GM12878 (cell line): ENCODE measurements at regions not wholly inside any gene's neighbourhood (a gene's known extent, or its start where the extent isn't known, plus 50 kb on each side); places are given as distances from the start of the nearest gene placed in this dataset.

Source experiments
- ATAC-seq: fragments of 200-7000 bp; cut with Tn5 transposase; 3 replicates; pipeline ENCODE4 v1.9.1; 2020; ENCODE audit warnings: mild to moderate bottlenecking, moderate library complexity
- BruUV-seq: library from RNA; stranded (reverse); fragments of 400-500 nt; replicated peaks from 2 replicates; lab custom pipeline; 2021; lab: Mats Ljungman, UMichigan
- CTCF ChIA-PET: fragments of 300-600 bp; sonication (Branson Sonifier 250); formaldehyde crosslinking; extraction: SDS; loops from one replicate; lab custom pipeline; 2021; ENCODE audit warnings: inconsistent platforms; lab: Yijun Ruan, JAX
- POLR2A ChIA-PET: fragments of 350-600 bp; formaldehyde crosslinking; extraction: SDS; loops from one replicate; lab custom pipeline; 2021; ENCODE audit warnings: inconsistent platforms; lab: Charles Lee
- RAD21 ChIA-PET: fragments of 300-600 bp; sonication (Branson Sonifier 250); formaldehyde crosslinking; loops from one replicate; lab custom pipeline; 2023; ENCODE audit warnings: antibody characterized with exemption; ENCODE audit not compliant: unreplicated experiment; lab: Charles Lee
- SMC1A ChIA-PET: fragments of 300-600 bp; sonication (Branson Sonifier 250); formaldehyde crosslinking; loops from one replicate; lab custom pipeline; 2023; ENCODE audit not compliant: unreplicated experiment, uncharacterized antibody; lab: Charles Lee
- DNase-seq: peaks from one replicate; pipeline ENCODE4 v3.0.0-alpha.2; 2011; ENCODE audit warnings: low read depth, low spot score
- FAIRE-seq: peaks from 3 replicates; lab custom pipeline; 2011; peaks lifted over from hg19 to GRCh38; lab: Jason Lieb, UNC
- H2AFZ ChIP-seq: 2 replicates; pipeline ENCODE4 v1.6.0; 2011; ENCODE audit warnings: low read depth, low read length, control low read depth; ENCODE audit not compliant: control insufficient read depth
- H3K27ac ChIP-seq: 2 replicates; pipeline ENCODE4 v1.5.1; 2011; ENCODE audit warnings: control low read depth; ENCODE audit not compliant: control insufficient read depth, insufficient read depth
- H3K27me3 ChIP-seq, 2 experiments: replicated peaks in 1 of 2; 2 replicates each; pipeline versions ENCODE4 v1.6.0 to v1.6.1; 2011; ENCODE audit warnings: low read length in 1 of 2; ENCODE audit not compliant: control insufficient read depth in 2 of 2, insufficient read depth in 2 of 2
- H3K36me3 ChIP-seq, 2 experiments: 2 replicates each; pipeline ENCODE4 v1.5.1; 2011; ENCODE audit warnings: low read length in 1 of 2; ENCODE audit not compliant: control insufficient read depth in 2 of 2, insufficient read depth in 2 of 2
- H3K4me1 ChIP-seq: 2 replicates; pipeline ENCODE4 v1.6.1; 2011; ENCODE audit warnings: mild to moderate bottlenecking, low read length, moderate library complexity, mixed read lengths; ENCODE audit not compliant: control insufficient read depth, insufficient read depth
- H3K4me2 ChIP-seq: 2 replicates; pipeline ENCODE4 v1.6.0; 2011; ENCODE audit warnings: control low read depth; ENCODE audit not compliant: control insufficient read depth, insufficient read depth
- H3K4me3 ChIP-seq: fragments of 200-600 bp; sonication (generic); 2 replicates; pipeline ENCODE4 v1.5.1; 2016
- H3K79me2 ChIP-seq: 2 replicates; pipeline ENCODE4 v1.6.0; 2011; ENCODE audit warnings: low read length; ENCODE audit not compliant: control insufficient read depth, insufficient read depth
- H3K9ac ChIP-seq: 2 replicates; pipeline ENCODE4 v1.8.0; 2011; ENCODE audit warnings: low read length, control low read depth, mixed read lengths; ENCODE audit not compliant: control insufficient read depth, insufficient read depth
- H3K9me3 ChIP-seq: replicated peaks from 3 replicates; pipeline ENCODE4 v1.5.1; 2011; ENCODE audit warnings: mild to moderate bottlenecking, low read length; ENCODE audit not compliant: control insufficient read depth, insufficient read depth
- H4K20me1 ChIP-seq: 2 replicates; pipeline ENCODE4 v1.6.0; 2011; ENCODE audit not compliant: control insufficient read depth, insufficient read depth
- CHD1 ChIP-seq: IDR thresholded peaks from 2 replicates; pipeline ENCODE4 v1.6.1; 2012; ENCODE audit warnings: low read depth, low read length, improper control_type of control experiment
- CHD4 ChIP-seq: fragments of 200-600 bp; sonication (generic); IDR thresholded peaks from 2 replicates; pipeline ENCODE4 v1.6.1; 2016; ENCODE audit warnings: mild to moderate bottlenecking
- ETV6 ChIP-seq, 2 experiments: fragments of 450-650 bp in 1 of 2; IDR thresholded peaks in 1 of 2; conservative IDR thresholded peaks in 1 of 2; 2 replicates each; pipeline ENCODE4 v1.6.1; 2014; ENCODE audit warnings: antibody characterized with exemption in 1 of 2, borderline replicate concordance in 1 of 2, low read depth in 1 of 2, mild to moderate bottlenecking in 1 of 2, moderate library complexity in 1 of 2
- MEF2A ChIP-seq: IDR thresholded peaks from 2 replicates; pipeline ENCODE4 v1.6.1; 2011; ENCODE audit warnings: low read depth, mild to moderate bottlenecking, low read length, moderate library complexity; ENCODE audit not compliant: insufficient read depth
- MYC ChIP-seq: IDR thresholded peaks from 2 replicates; pipeline ENCODE4 v1.6.1; 2011; ENCODE audit warnings: mild to moderate bottlenecking, low read length, moderate library complexity, inconsistent platforms; ENCODE audit not compliant: insufficient read depth, insufficient replicate concordance, insufficient read length, severe bottlenecking
- PBX3 ChIP-seq: IDR thresholded peaks from 2 replicates; pipeline ENCODE4 v1.6.1; 2011; ENCODE audit warnings: mild to moderate bottlenecking, low read depth, low read length, moderate library complexity; ENCODE audit not compliant: insufficient replicate concordance
- SIX5 ChIP-seq: IDR thresholded peaks from 2 replicates; pipeline ENCODE4 v1.6.1; 2011; ENCODE audit warnings: mild to moderate bottlenecking, low read depth, low read length, moderate library complexity; ENCODE audit not compliant: severe bottlenecking
- SMAD5 ChIP-seq: IDR thresholded peaks from 2 replicates; pipeline ENCODE4 v1.6.1; 2016; ENCODE audit warnings: antibody characterized with exemption, low read depth
- STAT1 ChIP-seq: fragments of 450-650 bp; conservative IDR thresholded peaks from 2 replicates; pipeline ENCODE4 v1.6.1; 2014; ENCODE audit warnings: antibody characterized with exemption, mild to moderate bottlenecking
- WRNIP1 ChIP-seq: IDR thresholded peaks from 2 replicates; pipeline ENCODE4 v1.6.1; 2011; ENCODE audit warnings: low read depth, low read length, improper control_type of control experiment, borderline replicate concordance
- YBX1 ChIP-seq: fragments of 450-650 bp; IDR thresholded peaks from 2 replicates; pipeline ENCODE4 v1.6.1; 2016; ENCODE audit warnings: antibody characterized with exemption
- ZNF217 ChIP-seq: fragments of 450-650 bp; IDR thresholded peaks from 2 replicates; pipeline ENCODE4 v1.6.1; 2017; ENCODE audit warnings: antibody characterized with exemption, mild to moderate bottlenecking
- WGBS: methylation state at CpG from one replicate; pipeline ENCODE4 v1.1.6; 2016; ENCODE audit warnings: low lambda C conversion rate; ENCODE audit not compliant: insufficient replicate concordance, insufficient coverage; ENCODE audit errors: missing lambda C conversion rate; 5-methylcytosine and 5-hydroxymethylcytosine counted together
- in situ Hi-C: fragments of 300-500 bp; cut with MboI; formaldehyde crosslinking; loops from 9 replicates; pipeline ENCODE4 v1.14.3; 2018; ENCODE audit warnings: mixed read lengths
- intact Hi-C: fragments of 100-400 bp; cut with micrococcal nuclease; formaldehyde crosslinking; loops from one replicate; pipeline ENCODE4 v1.14.2; 2022; ENCODE audit not compliant: unreplicated experiment

- TF ChIP-seq PBX3, result no peak
These were observed 92.8 kb upstream of the LINC01488 start (continued) for GRCh38 chr11:69388661-69389060.

GRCh38 chr11:69390561-69390960, 90.9 kb upstream of the LINC01488 start:
- H2AFZ ChIP-seq, result no peak overlapping the region
- ChIA-PET CTCF (no interaction called here), SMC1A (no interaction called here), POLR2A (no interaction called here), RAD21 (no interaction called here)
- no peaks in the 10 kb centered on the region for H3K36me3 ChIP-seq
- no peaks in the 10 kb centered on the region for H3K27me3 ChIP-seq
- BruUV-seq, result no TSS peak
- no peaks in the 10 kb centered on the region for H3K4me1 ChIP-seq
- WGBS, result 44% methylated on average over 7 of the region's 8 CpGs
- DNase-seq (no peak), ATAC-seq (no peak), FAIRE-seq (no peak)
- H3K9ac ChIP-seq, result no peak overlapping the region
- no peak overlapping the region for H3K27ac ChIP-seq
- H3K4me2 ChIP-seq, result no peak overlapping the region
- in situ Hi-C loops (no loop called here), intact Hi-C loops (no loop called here)
- no peaks in the 10 kb centered on the region for H4K20me1 ChIP-seq
- peaks cover 9% of the 10 kb centered on the region; the same call in 2 of the 3 replicates for H3K9me3 ChIP-seq
- H3K79me2 ChIP-seq, result no peaks in the 10 kb centered on the region
- no peak overlapping the region for H3K4me3 ChIP-seq
- TF ChIP-seq STAT1 (no peak), CHD4 (no peak), SMAD5 (no peak), MYC (no peak), MEF2A (no peak), YBX1 (no peak), SIX5 (no peak), ETV6 (conservative IDR thresholded peaks at IDR 0.05 in 1 of 2, IDR thresholded peaks at IDR 0.05 in 1 of 2; ENCODE audit: borderline replicate concordance in 1 of 2, low read depth in 1 of 2) (no peak), ZNF217 (no peak), CHD1 (no peak), WRNIP1 (no peak)
